Stimulated activated CD8-positive, alpha-beta memory T cell treated with anti-CD3 and anti-CD28 coated beads, Interleukin-7, amount 100 ng/mL, for 4 hours (primary cell): ENCODE measurements at regions not wholly inside any gene's neighbourhood (a gene's known extent, or its start where the extent isn't known, plus 50 kb on each side); places are given as distances from the start of the nearest gene placed in this dataset.

Source experiments
- DNase-seq, 2 donors: peaks; one replicate each; pipeline ENCODE4 v3.0.0-alpha.2; 2020; ENCODE audit warnings: low read depth in 2 of 2

DNA sequence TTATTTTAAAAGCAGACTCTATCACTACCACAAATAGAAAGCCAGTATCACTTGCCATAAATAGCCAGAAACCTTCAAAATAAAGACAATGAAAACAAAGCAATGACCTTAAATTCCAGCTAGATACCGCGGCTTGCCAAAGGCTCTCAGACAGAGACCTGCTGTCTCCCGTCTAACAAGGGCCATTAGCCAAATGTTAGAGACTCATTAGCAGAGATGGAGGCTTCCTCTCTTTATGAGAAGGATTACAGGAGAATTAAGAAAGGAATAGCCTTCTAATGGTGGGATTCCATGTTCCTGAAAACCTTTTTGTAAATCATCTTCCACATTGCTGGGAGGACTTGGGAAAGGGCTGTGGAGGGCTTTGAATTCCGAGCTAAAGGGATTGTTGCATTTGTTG is 206.7 kb downstream of the AACS start:
- DNase-seq = no peak

DNA sequence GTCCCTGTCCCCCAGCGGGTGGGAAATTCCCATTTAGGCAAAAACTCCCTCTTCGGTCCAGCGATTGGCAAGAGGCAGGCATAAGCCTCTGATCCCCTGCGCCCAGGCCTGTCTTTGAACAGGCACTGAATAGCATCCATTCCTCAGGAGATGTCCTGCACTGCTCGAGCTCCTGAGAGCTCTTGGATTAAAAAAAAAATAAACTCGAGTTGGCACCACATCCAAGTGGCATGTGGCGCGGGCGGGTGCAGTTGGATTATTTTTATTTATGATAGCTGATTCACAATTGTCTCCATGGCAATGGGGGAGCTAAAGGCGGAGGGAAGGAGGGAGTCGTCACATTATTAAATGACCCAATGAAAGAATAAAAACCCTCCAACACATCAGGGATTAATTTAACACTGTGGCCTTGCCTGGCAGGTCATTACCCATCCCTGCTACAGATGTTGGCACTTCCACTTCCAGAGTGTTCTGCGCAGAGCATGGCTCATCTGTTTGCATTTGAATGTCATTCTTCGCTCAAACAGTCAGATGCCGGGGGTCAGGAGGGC is 207.2 kb downstream of the AACS start:
- DNase-seq = no peak

DNA sequence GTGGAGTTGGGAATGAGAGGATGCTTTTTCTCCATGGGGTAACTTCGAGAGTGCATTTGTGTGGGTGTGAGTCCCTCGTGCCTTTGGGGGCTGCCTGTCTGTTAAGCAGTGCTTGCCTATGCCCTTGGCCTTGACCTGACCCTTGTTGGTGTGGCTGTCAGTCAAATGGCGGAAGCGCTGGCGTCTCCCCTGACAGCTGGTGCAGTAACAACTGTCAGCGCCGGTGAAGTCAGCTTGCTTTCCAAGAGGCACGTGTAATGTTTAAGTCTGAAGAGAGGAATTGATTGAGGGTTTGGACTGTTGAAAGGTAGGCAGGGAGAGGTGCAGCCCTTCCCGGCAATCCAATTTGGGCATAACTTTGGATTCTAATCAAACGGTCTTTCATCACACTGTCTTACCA is 211.3 kb downstream of the AACS start:
- no peak for DNase-seq

DNA sequence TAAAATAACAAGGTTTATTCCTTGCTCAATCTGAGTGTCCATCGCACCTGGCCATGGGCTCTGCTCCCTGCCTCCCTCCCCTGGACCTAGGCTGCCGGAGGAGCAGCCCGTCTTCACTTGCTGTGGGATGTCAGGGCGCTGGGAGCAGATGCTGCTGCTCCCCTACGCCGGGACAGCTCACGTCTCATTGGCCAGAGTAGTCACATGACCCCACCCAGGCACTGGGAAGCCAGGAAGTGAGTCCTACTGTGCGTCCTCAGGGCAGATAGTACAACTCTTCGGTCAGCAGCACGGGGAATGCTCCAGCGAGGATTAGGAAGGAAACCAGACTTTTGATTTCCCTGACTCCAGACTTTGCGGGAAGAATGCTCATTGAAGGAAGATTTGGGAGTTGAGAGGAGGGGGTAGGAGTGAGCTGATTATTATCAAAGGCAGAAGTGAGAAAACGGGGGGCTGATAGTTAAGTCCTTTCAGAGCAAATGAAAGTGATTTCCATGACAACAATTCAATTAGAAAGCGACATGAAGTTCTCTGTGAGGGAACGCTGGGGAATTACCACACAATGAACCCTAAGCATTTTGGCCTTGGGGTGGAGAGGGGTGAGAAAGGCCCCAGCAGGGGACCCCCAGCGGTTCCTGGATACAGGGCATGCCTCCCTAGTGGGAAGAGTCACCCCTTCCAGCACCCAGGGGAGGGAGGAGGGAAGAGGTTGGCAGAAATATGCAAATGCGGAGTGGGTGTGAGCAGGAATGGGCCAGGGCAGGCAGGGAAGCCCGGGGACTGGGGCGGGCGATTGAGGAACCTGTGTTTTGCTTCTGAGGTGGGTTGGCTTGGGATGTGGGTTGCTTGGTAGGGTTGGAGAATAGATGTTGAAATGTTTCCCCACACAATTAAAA is 215.5 kb downstream of the AACS start:
- no peak for DNase-seq

DNA sequence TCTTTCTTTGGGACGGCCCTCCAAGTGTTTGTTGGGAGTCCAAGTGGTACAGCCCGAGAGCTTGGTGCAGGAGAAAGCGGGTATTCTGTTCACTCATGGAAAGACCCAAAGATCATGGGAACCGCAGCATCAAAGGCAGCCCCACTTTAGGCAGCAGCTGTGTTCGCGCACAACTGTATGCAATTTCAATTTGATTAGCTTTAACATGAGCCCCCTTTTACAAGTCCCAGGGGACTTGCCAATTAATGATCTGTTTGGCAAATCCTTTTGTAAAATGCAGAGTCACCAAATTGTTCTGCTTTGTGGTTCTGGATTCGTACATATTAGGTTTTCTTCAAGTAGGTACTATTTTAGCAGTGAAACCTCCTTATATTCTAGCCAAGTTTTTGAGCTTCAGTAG is 217.7 kb downstream of the AACS start:
- no peak for DNase-seq

DNA sequence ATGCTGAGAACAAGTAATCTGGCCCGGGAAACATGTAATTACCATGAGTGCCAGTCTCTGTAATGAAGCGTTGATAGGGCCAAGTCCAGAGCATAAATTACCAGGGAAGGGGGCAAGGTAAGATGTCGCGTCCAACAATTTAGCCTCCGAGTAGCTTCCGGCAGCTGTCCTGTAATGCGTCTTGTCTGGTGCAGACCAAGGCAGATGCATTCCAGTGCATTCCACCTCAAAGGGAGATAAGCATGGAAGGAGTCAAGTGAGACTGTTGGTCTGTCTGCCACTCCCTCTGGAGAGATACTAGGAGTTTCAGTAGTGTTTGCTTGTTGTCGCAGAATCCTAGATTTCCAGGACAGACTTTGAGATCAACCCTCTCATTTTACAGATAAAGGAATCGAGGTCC is 218.3 kb downstream of the AACS start:
- DNase-seq = no peak

DNA sequence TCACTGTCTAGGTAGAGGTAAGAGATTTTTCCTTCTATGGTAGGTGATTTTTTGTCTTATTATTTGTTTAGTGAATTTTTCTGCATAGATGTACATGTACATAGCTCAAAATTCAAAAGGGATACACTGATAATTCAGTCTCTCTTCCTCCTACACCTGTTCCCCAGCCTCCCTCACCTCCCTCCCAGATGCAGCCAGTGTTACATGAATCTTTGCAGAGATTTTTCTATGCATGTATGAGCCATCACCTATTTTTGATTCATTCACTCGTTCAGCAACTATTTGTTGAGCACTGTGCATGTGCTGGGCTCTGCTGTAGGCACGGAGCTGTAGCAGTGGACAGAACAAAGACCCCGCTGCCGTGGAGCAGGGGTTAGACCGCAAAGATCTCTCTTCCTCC is 218.9 kb downstream of the AACS start:
- DNase-seq = no peak

DNA sequence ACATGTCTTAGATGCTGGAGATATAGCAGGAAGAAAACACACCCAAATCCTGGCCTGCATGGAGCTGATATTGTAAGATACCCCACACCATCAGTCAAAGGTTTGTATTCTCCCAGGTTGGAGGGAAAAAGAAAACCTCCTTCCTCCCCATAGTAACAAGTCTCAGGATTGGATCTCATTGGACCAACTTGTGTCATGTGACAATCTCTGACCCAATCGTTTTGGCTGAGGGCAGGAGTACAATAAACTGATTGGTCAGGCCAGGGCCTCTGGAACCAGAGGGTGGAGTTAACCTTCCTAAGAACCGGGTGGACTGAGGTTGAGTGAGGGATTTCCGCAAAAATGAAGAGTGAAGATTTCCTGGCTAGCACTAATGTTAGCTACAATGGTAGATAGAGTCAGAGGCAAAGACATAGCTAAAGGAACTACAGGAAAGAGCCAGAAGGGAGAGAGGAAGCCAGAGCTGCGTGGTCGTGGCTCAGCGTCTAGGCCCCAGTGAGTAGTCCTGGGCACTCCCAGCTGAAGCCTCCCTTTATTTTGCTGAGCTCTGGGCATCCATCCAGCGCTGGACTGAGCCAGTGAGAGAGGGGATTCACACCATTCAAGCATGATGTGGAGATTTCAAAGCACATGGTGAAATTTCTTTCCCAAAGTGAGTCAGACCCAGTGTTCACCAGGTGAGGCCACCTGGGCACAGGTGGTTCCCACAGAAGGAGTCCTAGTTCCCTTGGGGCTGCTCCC is 219.9 kb downstream of the AACS start:
- no peak for DNase-seq

DNA sequence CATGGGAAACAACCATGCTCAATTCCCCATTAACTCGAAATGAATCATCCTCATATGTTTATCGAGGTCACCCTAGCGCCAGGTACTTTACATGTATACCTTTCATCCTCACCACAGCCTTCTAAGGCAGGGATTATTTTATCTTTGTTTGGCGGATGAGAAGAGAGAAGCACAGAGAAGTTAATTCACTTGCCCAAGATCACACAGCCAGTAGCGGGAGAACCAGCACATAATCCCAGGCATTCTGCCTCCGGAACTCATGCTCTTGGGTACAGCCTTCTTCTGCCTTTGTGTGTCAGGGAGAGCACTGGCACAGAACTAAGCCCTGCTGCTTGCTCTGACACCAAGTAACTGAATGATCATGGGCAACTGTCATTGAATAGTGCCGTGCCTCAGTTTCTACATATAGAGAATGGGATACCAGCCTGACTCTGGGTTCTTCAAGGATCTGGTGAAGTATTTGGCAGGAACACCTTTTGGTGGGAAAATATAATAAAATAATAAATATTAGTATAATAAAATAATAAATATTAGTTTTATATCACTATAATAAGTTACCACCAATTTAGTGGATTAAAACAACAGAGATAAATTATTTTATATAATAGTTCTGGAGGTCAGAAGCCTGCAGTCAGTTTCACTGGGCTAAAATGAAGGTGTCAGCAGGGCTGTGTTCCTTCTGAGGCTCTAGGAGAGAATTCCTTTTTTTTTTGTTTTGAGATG is 220.9 kb downstream of the AACS start:
- no peak for DNase-seq

DNA sequence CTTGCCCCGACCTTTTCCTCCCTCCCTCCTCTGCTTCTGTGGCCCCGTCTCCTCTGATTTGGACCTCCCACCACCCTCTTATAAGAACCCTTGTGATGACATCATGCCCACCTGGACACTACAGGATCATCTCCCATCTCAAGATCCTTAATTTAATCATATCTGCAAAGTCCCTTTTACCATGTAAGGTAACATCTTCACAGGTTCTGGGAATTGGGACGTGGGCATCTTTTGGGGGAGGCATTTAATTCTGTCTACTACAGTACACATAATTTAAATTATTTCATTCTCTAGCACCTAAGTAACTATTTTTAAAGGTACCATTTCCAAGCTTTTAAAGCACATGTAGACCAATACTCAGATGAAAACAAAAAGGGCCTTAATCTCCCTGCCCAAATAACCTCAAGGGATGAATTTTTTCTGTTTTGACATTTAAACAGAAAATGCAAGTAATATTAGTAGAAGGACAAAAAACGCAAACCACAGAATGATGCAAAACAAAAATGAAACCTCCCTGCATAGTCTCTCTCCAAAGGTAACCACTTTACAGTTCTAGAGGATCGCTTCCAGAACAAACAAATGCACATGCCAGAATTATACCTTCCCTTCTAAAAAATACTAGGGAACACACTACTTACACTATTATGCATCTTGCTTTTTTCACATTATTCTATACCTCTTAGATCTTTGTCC is 222.1 kb downstream of the AACS start:
- no peak for DNase-seq

DNA sequence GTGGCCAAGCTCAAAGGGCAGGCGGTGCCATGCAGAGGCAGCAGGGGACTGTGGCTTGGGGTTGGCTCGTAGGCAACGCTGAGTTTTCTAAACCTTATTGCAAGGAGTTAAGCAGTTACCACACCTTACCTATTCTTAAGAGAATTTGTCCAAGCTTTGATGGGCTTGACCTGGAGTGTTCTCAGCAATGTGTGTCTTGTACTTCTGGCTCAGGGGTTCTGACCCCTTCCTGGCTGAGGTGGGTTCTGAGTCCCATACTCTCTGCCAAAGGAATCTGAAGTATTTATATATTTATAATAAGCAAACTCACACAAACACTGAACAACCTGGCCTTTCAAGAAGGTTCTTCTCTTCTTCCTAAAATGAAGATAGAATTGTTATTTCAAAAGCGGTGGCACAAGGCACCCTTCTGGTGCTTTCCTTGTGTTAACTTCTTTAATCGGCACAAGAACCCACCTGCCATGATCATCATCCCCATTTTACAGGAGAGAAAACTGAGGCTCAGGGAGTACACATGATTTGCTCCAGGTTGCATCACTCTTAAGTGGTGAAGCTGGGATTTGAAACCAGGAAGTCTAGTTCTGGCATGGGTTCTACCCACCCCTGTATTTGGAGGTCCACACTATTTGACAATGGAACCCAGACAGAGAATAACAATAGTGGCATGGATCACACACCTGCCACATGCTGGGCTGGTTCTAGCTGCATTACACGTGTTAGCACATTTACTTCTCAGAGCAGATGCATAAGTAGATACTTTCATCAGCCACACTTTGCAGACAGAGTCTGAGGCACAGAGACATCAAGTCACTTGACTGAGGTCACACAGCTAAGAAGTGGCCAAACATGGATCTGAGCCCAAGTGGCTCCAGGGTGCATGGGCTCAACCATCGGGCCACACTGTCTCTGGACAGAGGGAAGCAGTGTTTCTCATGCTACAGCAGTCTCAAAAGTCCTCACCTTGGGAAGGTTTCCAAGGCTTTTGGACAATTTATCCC is 224.0 kb downstream of the AACS start:
- no peak for DNase-seq

DNA sequence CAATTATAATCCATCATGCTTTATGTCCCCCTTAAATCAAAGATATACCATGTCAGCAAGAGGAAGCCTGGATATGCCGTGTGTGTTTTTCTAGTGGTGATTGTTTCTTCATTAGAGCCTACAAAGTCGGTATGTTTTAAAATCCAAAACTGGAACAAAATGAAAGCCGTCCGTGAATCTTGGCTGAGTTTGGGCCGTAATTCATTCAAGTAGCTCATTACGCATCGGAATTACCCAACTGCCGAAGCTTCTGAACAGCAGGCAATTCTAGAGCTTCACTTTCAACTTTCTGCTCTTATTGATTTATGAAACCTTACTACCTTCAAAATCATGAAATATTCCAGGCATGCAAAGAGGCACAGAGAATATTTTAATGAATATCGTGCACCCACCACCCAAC is 224.7 kb downstream of the AACS start:
- DNase-seq = no peak

DNA sequence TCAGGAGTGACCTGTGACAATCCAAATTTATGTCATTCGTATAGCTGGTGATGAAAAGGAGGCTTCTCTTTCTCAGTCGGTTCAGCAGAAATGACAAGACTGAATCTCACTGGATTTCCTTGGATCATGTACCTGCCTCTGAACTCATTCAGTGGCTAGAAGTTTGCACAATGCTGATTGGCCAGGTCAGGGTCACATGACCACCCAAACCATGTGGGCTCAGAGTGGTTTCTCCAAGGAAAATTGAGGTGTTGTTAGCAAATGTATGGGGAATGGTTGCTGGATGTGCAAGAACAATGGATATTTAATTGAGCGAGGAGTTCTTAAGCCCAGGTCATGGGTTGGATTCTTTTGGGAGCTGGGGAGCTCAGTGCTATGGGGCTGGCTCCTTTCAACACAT is 227.5 kb downstream of the AACS start:
- DNase-seq = no peak

DNA sequence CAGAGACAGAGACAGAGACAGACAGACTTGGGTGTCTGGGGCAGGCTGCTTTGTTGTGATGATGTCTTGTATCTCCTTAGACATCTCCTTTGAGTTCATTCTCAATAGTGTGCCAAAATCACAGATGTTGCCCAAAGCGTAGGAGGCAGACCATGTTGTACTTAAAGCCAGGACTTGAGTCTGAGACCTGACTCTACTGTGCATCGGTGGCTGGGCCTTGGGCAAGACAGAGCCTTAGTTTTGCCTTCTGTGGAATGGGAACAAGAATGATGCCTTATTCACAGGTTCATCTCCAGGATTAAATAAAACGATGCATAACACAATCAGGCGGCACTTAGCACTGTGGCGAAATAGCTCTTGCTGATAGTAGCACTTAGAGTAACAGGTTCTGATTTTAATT is 230.3 kb downstream of the AACS start:
- no peak for DNase-seq

DNA sequence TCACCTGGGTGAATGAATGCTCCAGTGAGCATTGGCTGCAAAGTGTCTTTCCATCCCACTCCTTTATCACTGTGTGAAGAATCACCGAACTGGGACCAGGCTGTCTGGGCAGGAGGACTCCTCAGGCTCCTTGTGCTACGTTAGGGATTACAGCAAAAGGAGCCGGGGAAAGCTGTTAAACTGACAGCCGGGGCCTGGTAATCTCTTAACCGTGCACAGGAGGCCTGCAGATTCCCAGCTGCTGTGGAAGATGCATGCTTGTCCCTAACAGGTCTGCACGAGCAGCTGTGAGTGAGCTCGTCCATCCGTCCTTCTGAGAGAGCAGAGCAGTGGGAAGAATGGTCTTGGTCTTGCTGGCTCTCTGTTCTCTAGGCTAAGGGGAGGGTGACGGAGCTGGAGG is 231.5 kb downstream of the AACS start:
- DNase-seq = no peak

DNA sequence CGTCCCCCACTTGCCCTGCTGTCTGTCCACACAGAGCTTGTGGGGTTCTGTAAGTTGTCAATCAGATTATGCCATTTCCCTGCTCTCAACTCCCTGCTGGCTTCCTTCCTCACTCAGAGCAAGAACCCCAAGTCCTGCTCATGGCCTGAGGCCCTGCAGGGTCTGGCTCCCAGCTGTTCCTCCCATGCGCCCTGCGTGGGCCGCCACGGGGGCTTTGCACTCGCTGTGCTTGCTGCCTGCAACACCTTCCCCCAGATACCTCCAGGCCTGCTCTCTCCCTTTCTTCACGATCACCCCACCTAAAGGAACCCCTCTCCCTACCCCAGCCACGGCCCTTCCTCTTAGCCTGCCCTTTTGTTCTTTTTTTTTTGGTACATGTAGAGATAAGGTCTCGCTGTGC is 234.6 kb downstream of the AACS start:
- DNase-seq = no peak

DNA sequence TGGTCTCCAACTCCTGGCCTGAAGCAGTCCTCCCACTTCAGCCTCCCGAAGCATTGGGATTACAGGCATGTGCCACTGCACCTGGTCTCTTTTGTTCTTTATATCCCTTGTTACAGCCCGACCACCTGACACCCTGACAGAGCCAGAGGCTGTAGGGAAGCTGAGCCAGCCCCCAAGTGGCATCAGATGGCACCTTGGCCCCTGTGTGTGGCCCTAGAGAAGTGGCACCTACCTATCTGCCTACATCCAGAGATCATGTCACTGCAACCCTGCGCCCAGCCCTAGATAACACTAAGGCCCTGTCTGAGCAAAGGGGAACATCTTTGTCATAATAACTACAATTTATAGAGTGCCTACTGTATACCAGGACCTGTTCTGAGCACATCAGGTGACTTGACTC is 235.0 kb downstream of the AACS start:
- DNase-seq = no peak

DNA sequence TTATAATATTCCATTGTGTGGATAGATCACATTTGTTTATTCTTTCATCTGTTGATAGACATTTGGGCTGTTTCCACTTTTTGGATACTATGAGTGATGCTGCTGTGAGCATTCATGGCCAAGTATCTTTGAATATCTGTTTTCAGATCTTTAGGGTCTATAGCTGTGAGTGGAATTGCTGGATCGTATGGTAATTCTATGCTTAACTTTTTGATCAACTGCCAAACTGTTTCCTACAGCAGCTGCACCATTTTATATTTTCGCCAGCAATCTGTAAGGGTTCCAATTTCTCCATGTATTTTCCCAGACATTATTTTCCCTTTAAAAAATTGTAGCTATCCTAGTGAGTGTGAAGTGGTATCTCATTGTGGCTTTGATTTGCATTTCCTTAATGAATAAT is 238.1 kb downstream of the AACS start:
- DNase-seq = no peak

DNA sequence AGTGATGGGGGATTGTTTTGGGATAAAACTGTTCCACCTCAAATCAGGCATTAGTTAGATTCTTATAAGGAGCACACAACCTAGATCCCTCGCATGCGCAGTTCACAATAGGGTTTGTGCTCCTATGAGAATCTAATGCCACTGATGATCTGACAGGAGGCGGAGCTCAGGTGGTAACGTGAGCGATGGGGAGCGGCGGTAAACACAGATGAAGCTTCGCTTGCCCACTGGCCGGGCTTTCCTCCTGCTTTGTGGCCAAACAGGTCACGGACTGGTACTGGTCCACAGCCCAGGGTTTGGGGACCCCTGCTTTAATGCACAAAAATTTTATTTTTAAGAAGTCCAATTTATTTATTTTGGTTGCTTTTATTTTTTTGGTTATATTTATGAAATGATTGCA is 238.8 kb downstream of the AACS start:
- DNase-seq = no peak

DNA sequence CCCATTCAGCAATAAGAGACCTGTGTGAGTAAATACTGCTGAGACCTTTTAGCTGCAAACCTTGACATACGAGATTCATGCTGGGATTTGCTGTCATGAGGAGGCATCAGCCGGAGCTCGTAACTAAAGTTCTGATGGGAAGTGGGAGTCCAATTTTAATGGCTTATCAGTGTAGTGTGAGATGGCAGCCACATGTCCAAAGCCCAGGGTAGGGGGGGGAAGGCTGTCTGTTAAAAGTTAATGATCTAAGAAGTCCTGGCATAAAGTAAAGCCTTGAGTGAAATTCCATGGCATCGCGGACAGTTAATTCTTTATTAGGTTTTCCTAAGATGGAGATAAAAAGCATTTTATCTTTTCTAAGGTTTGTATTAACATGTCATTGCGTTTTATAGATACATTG is 240.0 kb downstream of the AACS start:
- DNase-seq = no peak

DNA sequence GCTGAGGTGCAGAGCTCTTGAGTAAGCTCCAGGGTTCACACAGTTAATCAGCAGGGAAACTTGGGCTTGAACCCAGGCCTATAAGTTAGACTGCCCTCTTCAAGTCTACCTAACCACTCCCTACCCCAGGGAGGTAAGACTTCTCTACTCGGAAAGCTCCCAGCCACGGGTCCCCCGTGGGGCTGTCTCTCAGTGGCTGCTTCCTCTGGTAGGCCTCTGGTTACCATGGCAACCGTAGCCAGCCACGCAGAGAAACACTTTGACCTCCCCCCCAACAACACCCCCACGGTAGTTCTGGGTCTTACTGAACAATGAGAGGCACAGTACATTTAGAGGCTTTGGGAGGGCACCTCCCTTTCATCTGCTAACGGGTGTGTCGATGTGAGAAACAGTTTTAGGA is 245.2 kb downstream of the AACS start:
- DNase-seq = no peak
